ENCODE measurements at regions not wholly inside any gene's neighbourhood (a gene's known extent, or its start where the extent isn't known, plus 50 kb on each side); places are given as distances from the start of the nearest gene placed in this dataset.

GRCh38 chr11:96925862-96926261 is 536.0 kb downstream of the JRKL start:
- intact Hi-C loops (cut with DNase I): no loop called here
- ATAC-seq (no peak), DNase-seq (no peak)
- no peak for TF ChIP-seq CTCF (IDR thresholded peaks at IDR 0.05)
- Histone ChIP-seq H3K27me3 (ENCODE audit: low read depth) (no peaks in the 10 kb centered on the region), H3K36me3 (no peaks in the 10 kb centered on the region), H3K27ac (no peak overlapping the region), H3K4me3 (no peak overlapping the region), H3K4me1 (no peaks in the 10 kb centered on the region), H3K9me3 (no peaks in the 10 kb centered on the region)

GRCh38 chr11:96940227-96940626 is 550.4 kb downstream of the JRKL start:
- no peaks in the 10 kb centered on the region for H3K27me3 ChIP-seq (ENCODE audit: low read depth)
- H3K4me3 ChIP-seq: no peak overlapping the region
- H3K36me3 ChIP-seq: no peaks in the 10 kb centered on the region
- ATAC-seq: no peak
- H3K4me1 ChIP-seq: no peaks in the 10 kb centered on the region
- no peaks in the 10 kb centered on the region for H3K9me3 ChIP-seq
- no peak for DNase-seq
- intact Hi-C loops (cut with DNase I): no loop called here
- no peak overlapping the region for H3K27ac ChIP-seq
- TF ChIP-seq CTCF (IDR thresholded peaks at IDR 0.05): no peak

GRCh38 chr11:96942855-96943254 is 553.0 kb downstream of the JRKL start:
- Histone ChIP-seq H3K4me1 (no peaks in the 10 kb centered on the region), H3K27ac (no peak overlapping the region), H3K27me3 (ENCODE audit: low read depth) (no peaks in the 10 kb centered on the region), H3K36me3 (no peaks in the 10 kb centered on the region), H3K9me3 (no peaks in the 10 kb centered on the region), H3K4me3 (no peak overlapping the region)
- DNase-seq: no peak
- no peak for TF ChIP-seq CTCF (IDR thresholded peaks at IDR 0.05)
- intact Hi-C loops (cut with DNase I): no loop called here
- ATAC-seq: no peak

GRCh38 chr11:96943970-96944369 is 554.2 kb downstream of the JRKL start:
- DNase-seq (no peak), ATAC-seq (no peak)
- Histone ChIP-seq H3K9me3 (no peaks in the 10 kb centered on the region), H3K36me3 (no peaks in the 10 kb centered on the region), H3K27me3 (ENCODE audit: low read depth) (no peaks in the 10 kb centered on the region), H3K27ac (no peak overlapping the region), H3K4me3 (no peak overlapping the region), H3K4me1 (no peaks in the 10 kb centered on the region)
- TF ChIP-seq CTCF (IDR thresholded peaks at IDR 0.05): no peak
- intact Hi-C loops (cut with DNase I): no loop called here

GRCh38 chr11:96948066-96948465 is 558.3 kb downstream of the JRKL start:
- H3K9me3 ChIP-seq: no peaks in the 10 kb centered on the region
- H3K27ac ChIP-seq: no peak overlapping the region
- no peak for TF ChIP-seq CTCF (IDR thresholded peaks at IDR 0.05)
- H3K27me3 ChIP-seq (ENCODE audit: low read depth): no peaks in the 10 kb centered on the region
- no peaks in the 10 kb centered on the region for H3K36me3 ChIP-seq
- H3K4me1 ChIP-seq: no peaks in the 10 kb centered on the region
- DNase-seq (no peak), ATAC-seq (no peak)
- no peak overlapping the region for H3K4me3 ChIP-seq
- intact Hi-C loops (cut with DNase I): no loop called here

GRCh38 chr11:96949464-96949863 is 559.7 kb downstream of the JRKL start:
- Histone ChIP-seq H3K27ac (no peak overlapping the region), H3K9me3 (no peaks in the 10 kb centered on the region), H3K4me1 (no peaks in the 10 kb centered on the region), H3K36me3 (no peaks in the 10 kb centered on the region), H3K27me3 (ENCODE audit: low read depth) (no peaks in the 10 kb centered on the region), H3K4me3 (no peak overlapping the region)
- intact Hi-C loops (cut with DNase I): no loop called here
- ATAC-seq (no peak), DNase-seq (no peak)
- TF ChIP-seq CTCF (IDR thresholded peaks at IDR 0.05): no peak
